Pancreas (tissue), 10 donors: ENCODE measurements at regions not wholly inside any gene's neighbourhood (a gene's known extent, or its start where the extent isn't known, plus 50 kb on each side); places are given as distances from the start of the nearest gene placed in this dataset.

Experiments
- ATAC-seq, 4 donors: fragments of 200-7000 bp; cut with Tn5 transposase; one replicate each; pipeline versions ENCODE4 v1.8.0 to v1.9.1; 2020; ENCODE audit warnings: mild to moderate bottlenecking in 4 of 4, moderate library complexity in 4 of 4
- DNase-seq, 6 donors: peaks; one replicate each; pipeline ENCODE4 v3.0.0-alpha.2; 2020
- FAIRE-seq: peaks from 2 replicates; lab custom pipeline; 2012; peaks lifted over from hg19 to GRCh38; lab: Jason Lieb, UNC
- H3K27ac ChIP-seq, 4 donors: fragments of 200-600 bp; sonication (generic); 1 replicate in 3 of 4; 2 replicates in 1 of 4; pipeline versions ENCODE4 v1.5.0 to v1.8.0; 2020
- H3K27me3 ChIP-seq, 4 donors: fragments of 200-600 bp; one replicate each; pipeline ENCODE4 v1.8.0; 2021
- H3K36me3 ChIP-seq, 3 donors: fragments of 200-600 bp; sonication (generic) in 1 of 3; one replicate each; pipeline versions ENCODE4 v1.5.0 to v1.8.0; 2020 to 2021
- H3K4me1 ChIP-seq, 3 donors: fragments of 200-600 bp; one replicate each; pipeline ENCODE4 v1.8.0; 2021
- H3K4me3 ChIP-seq, 4 donors: fragments of 200-600 bp; sonication (generic) in 2 of 4; one replicate each; pipeline versions ENCODE4 v1.5.0 to v1.8.0; 2020 to 2021
- H3K9me3 ChIP-seq, 4 donors: fragments of 200-600 bp; one replicate each; pipeline ENCODE4 v1.8.0; 2021
- CTCF ChIP-seq, 4 donors: fragments of 200-600 bp; sonication (generic) in 3 of 4; IDR thresholded peaks; one replicate each; pipeline versions ENCODE4 v1.5.0 to v1.8.0; 2021; ENCODE audit warnings: antibody characterized with exemption in 4 of 4
- WGBS, 2 donors: extraction: QIAGEN DNeasy Blood & Tissue Kit; methylation state at CpG; one replicate each; pipeline ENCODE4 v1.1.7; 2013; 5-methylcytosine and 5-hydroxymethylcytosine counted together
- intact Hi-C, 3 donors: fragments of 100-400 bp; cut with DNase I; formaldehyde crosslinking; loops; one replicate each; pipeline versions ENCODE4 v1.11.1 to v1.14.2; 2022
- donor health status: healthy with polysubstance abuse.
- donor health status: DM: no; HTN: no; CAD: no; lungs with moderate emphysema.
- donor health status: DM: no; HTN: no; CAD: no.
- donor health status: control.
- donor health status: control.
- donor health status: Bipolar disorder and iron deficiency.
- donor health status: DM: yes; HTN: yes; CAD: no.
- donor health status: DM: no; HTN: no; CAD: no.
- donor health status: DM: no; HTN: no; CAD: no.
- donor health status: DM: yes; HTN: yes; CAD: no.

GRCh38 chr1:87170157-87170556 lies 158.5 kb upstream of the LMO4 start:
- FAIRE-seq, result no peak
- no peaks in the 10 kb centered on the region for H3K9me3 ChIP-seq
- H3K4me3 ChIP-seq, result no peak overlapping the region
- H3K4me1 ChIP-seq, result no peaks in the 10 kb centered on the region
- no peak for TF ChIP-seq CTCF (IDR thresholded peaks at IDR 0.05)
- peaks cover 0 to 4% (median 0%) of the 10 kb centered on the region in 4 donors for H3K27me3 ChIP-seq
- no peaks in the 10 kb centered on the region for H3K36me3 ChIP-seq
- no peak for DNase-seq
- H3K27ac ChIP-seq, result no peak overlapping the region
- WGBS, 2 donors, result 69 to 70% methylated on average over 7 of the region's 7 CpGs
- intact Hi-C loops, result no loop called here
- ATAC-seq, result no peak

GRCh38 chr1:87170931-87171598 lies 157.6 kb upstream of the LMO4 start:
- Histone ChIP-seq H3K4me3 (no peak overlapping the region), H3K9me3 (no peaks in the 10 kb centered on the region), H3K4me1 (no peaks in the 10 kb centered on the region), H3K27ac (no peak overlapping the region), H3K36me3 (no peaks in the 10 kb centered on the region), H3K27me3 (peaks cover 0 to 4% (median 0%) of the 10 kb centered on the region in 4 donors)
- ATAC-seq, result no peak
- no peak for DNase-seq
- 51 to 76% methylated on average over 4 of the region's 4 CpGs for WGBS, 2 donors
- intact Hi-C loops, result no loop called here
- TF ChIP-seq CTCF (IDR thresholded peaks at IDR 0.05), result no peak
- no peak for FAIRE-seq

GRCh38 chr1:87173231-87173630 lies 155.4 kb upstream of the LMO4 start:
- Histone ChIP-seq H3K27me3 (peaks cover 0 to 4% (median 0%) of the 10 kb centered on the region in 4 donors), H3K9me3 (no peaks in the 10 kb centered on the region), H3K36me3 (no peaks in the 10 kb centered on the region), H3K4me1 (no peaks in the 10 kb centered on the region), H3K27ac (no peak overlapping the region), H3K4me3 (no peak overlapping the region)
- no peak for DNase-seq
- FAIRE-seq, result no peak
- no peak for ATAC-seq
- no peak for TF ChIP-seq CTCF (IDR thresholded peaks at IDR 0.05)
- intact Hi-C loops, result no loop called here
- 70 to 84% methylated on average over 3 of the region's 3 CpGs for WGBS, 2 donors

GRCh38 chr1:87174724-87175245 lies 153.9 kb upstream of the LMO4 start:
- WGBS, 2 donors, result 45 to 52% methylated on average over 2 of the region's 2 CpGs
- Histone ChIP-seq H3K9me3 (no peaks in the 10 kb centered on the region), H3K4me3 (no peak overlapping the region), H3K27ac (no peak overlapping the region), H3K36me3 (no peaks in the 10 kb centered on the region), H3K27me3 (peaks cover 0 to 4% (median 0%) of the 10 kb centered on the region in 4 donors), H3K4me1 (no peaks in the 10 kb centered on the region)
- intact Hi-C loops, result no loop called here
- FAIRE-seq, result no peak
- ATAC-seq, result no peak
- no peak for DNase-seq
- no peak for TF ChIP-seq CTCF (IDR thresholded peaks at IDR 0.05)

- no peak for ATAC-seq
- H3K36me3 ChIP-seq, result no peaks in the 10 kb centered on the region
- no peak for FAIRE-seq
- no peak overlapping the region for H3K4me3 ChIP-seq
- DNase-seq, result no peak
- H3K27me3 ChIP-seq, result peaks cover 0 to 4% (median 0%) of the 10 kb centered on the region in 4 donors
- H3K9me3 ChIP-seq, result no peaks in the 10 kb centered on the region
- no peak overlapping the region for H3K27ac ChIP-seq
- H3K4me1 ChIP-seq, result no peaks in the 10 kb centered on the region
- no peak for TF ChIP-seq CTCF (IDR thresholded peaks at IDR 0.05)
- 61 to 76% methylated on average over 5 of the region's 5 CpGs for WGBS, 2 donors
- intact Hi-C loops, result no loop called here
These were observed 152.6 kb upstream of the LMO4 start for GRCh38 chr1:87176087-87176486.
